Endothelial cell of umbilical vein (primary cell): ENCODE measurements at regions not wholly inside any gene's neighbourhood (a gene's known extent, or its start where the extent isn't known, plus 50 kb on each side); places are given as distances from the start of the nearest gene placed in this dataset.

Source experiments
- CTCF ChIP-seq, 2 donors: IDR thresholded peaks; 1 replicate in 1 of 2; 2 replicates in 1 of 2; pipeline ENCODE4 v1.5.1; 2011; ENCODE audit warnings: low read length in 2 of 2, mild to moderate bottlenecking in 2 of 2, moderate library complexity in 2 of 2, control low read depth in 1 of 2, inconsistent platforms in 1 of 2, low read depth in 1 of 2; ENCODE audit not compliant: insufficient read depth in 1 of 2; ENCODE audit errors: extremely low read depth in 1 of 2
- GATA2 ChIP-seq: IDR thresholded peaks from 2 replicates; pipeline ENCODE4 v1.7.0; 2011; ENCODE audit warnings: low read depth, mild to moderate bottlenecking, moderate library complexity, mixed read lengths, low read length; ENCODE audit not compliant: insufficient read length, insufficient read depth

GRCh38 chr13:33355201-33355895 is 69.8 kb upstream of the STARD13 start:
- no peak for TF ChIP-seq CTCF (IDR thresholded peaks at IDR 0.05; ENCODE audit: extremely low read depth in 1 of 2, insufficient read depth in 1 of 2, low read depth in 1 of 2, low read length in 2 of 2)
- no peak for TF ChIP-seq GATA2
